Stimulated activated CD4-positive, alpha-beta T cell treated with anti-CD3 and anti-CD28 coated beads, Interleukin-4, amount 100 ng/mL, for 24 hours (primary cell): ENCODE measurements at regions not wholly inside any gene's neighbourhood (a gene's known extent, or its start where the extent isn't known, plus 50 kb on each side); places are given as distances from the start of the nearest gene placed in this dataset.
"Not testable (repeated sequence)": the region's sequence is repeated elsewhere in the genome, so short reads cannot be mapped to it uniquely, and the experiment has no call there.

Experiments used
- DNase-seq: peaks from one replicate; pipeline ENCODE4 v3.0.0-alpha.2; 2020

DNA sequence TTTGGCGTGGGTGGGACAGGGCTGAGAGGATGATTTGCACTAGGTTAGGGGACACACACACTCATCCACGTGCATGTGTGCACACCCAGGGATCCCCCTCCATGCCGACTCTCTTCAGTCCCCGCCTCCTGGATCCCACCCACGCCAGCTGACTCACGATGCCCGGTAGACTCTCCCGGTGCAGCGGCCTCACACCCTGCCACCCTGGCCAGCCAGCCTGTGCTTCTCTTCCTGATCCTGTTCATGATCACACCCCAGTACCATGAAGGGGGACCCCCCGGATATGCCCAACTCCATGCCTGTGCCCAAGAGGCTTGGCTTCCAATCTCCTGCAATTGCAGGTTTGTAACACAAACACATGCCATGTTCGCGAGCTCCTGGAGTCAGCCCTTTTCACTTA, 157.8 kb upstream of the HDAC4 start:
- DNase-seq = no peak

GRCh38 chr2:239557516-239557915, 156.7 kb upstream of the HDAC4 start:
- DNase-seq = no peak

DNA sequence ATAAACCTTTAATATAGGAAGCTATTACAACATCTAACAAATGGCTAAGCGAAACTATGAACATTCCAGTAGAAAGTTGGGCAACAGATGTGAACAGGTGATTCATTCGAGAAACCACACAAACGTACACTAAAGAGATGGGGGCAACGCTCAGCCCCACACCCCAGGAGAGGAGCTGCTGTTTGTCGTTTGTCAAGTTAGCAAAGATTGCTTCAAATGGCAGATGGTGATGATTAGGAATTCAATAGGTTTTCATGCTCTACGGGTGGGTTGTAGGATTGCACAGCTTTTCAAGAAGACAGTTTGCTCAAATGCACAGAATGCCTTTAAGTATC, 154.7 kb upstream of the HDAC4 start:
- DNase-seq = no peak

- DNase-seq = no peak
These were observed 154.1 kb upstream of the HDAC4 start for GRCh38 chr2:239554766-239555570.

DNA sequence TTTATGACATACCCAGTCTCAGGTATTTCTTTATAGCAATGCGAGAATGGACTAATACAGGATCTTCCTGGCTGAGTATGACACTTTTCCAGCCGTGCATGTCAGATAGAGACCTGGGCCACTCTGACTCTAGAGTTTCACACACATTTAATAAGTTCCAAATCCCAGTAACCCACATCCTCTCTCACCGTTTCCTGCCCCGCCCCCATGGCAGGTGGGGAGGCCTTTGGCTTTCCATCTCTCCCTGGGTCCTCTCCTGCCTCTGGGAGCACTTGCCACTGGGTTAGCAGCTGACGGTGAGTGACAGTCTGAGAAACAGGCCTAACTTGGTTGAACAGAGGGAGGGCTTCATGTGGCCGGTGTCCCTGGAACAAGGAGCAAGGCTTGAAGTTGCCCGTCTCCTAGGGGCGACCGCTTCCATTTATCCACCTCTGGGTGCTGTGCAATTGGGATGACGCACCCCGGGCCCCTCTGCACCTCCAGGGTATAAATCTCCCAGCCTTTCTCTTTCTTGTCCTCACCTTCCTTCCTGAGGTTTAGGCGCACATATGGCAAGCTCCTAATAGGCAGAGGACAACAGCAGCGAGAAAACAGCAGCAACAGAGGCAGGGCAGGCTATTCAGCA, 152.7 kb upstream of the HDAC4 start:
- no peak for DNase-seq

DNA sequence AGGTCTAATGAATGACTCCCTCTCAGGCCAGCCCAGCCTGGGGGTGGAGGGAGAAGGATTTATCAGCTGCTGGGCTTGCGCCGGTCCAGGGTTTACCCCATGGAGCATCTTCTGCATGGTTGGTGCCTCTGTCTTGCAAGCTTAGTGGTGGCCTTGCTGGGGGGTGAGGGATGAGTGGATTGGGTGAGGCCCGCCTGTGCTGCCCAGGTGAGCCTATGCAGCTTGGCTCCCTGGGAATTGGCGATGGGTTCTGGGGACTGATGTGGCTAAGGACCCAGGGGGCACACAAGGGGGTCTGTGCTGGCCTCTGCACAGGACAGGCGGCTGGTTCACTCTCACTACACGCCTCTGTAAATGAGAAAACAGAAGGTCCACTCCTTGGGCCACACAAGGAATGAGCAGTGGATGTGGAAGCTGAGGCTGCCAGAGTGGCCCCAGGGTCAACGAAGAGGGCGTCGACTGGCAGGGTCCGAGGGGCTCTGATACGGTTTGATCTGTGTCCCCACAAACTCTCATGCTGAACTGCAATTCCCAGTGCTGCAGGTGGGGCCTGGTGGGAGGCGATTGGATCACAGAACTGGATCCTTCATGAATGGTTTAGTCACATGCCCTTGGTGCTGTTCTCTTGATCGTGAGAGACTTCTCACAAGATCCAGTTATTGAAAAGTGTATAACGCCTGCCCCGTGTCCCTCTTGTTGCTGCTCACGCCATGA, 151.6 kb upstream of the HDAC4 start:
- no peak for DNase-seq

GRCh38 chr2:239551206-239551605, 150.4 kb upstream of the HDAC4 start:
- DNase-seq = no peak

DNA sequence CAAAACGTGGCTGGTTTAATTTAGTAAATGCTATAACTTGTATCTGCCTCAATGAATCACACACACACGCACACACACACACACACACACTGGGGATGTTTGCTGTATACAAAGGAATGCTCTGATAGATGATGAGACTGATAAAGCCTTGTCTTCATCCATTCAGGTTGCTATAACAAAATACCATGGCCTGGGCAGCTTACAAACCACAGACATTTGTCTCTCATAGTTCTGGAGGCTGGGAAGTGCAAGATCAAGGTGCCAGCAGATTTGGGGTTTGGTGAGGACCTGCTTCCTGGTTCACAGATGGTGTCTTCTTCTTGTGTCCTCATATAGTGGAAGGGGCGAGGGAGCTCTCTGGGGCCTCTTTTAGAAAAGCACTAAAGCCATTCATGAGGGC, 149.5 kb upstream of the HDAC4 start:
- no peak for DNase-seq

DNA sequence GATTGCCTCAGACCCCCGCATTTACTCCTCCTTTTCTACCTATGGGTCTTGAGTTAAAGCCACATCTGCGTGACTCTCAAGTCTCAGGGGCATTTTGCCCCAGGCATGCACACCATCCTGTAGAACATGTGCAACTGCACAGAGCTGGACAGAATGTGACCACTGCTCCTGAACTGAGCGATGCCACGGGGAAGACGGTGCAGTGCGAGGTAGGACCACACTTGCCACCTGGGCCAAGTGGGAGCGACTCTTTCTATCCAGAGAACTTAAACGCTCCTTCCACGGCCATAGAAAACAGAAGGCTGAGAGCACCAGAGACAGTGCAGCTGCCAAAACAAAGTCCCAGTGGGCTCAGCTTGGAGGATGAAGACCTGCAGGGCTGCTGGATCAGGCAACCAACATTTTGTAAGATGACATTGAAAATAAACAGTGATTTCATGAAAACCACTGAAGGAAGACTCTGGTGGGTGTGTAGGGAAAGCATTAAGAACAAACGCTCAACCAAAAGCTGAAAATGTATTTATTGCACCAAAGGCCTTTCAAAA, 149.0 kb upstream of the HDAC4 start:
- DNase-seq = no peak

DNA sequence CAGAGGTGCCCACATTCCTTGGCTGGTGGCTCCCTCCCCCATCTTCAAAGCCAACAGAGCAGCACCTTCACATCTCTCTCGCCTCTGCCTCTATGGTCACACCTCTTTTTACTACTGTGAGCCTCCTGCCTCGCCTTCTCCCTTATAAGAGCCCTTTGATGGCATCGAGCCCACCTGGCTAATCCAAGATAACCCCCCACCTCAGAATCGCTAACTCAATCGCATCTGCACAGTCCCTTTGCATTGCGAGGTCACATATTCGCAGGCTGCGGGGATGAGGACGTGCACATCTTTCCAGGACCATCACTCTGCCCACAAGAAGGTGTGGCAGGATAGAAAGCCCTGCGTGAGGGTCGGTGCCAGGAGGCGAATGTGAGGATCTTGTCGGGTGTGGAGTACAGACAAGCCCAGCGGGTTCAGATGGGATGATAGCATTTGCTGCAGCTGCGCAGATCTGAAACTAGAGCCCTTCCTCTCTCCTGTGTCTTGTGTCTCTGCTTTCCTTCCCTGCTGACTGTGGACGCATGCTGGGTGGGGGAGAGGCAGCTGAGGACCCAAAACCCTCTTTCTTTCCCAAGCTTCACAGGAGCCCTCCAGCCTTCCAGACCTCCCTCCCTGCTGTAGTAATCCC, 148.3 kb upstream of the HDAC4 start:
- no peak for DNase-seq

GRCh38 chr2:239548451-239548871, 147.6 kb upstream of the HDAC4 start:
- peak; percentile 76 for DNase-seq

DNA sequence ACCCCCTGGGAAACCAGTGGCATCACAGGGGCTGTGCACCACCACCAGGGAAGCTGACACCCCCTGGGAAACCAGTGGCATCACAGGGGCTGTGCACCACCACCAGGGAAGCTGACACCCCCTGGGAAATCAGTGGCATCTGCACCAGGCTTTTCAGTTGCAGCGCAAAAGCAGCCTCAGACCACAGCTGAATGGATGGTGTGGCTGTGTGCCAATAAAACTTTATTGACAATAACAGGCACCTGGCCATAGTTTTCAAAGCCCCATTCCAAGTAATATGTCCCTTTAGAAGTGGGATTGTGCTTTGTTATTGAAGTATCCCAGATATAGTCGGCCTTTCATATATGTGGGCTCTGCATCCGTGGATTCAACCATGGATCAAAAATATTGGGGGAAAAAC, 146.3 kb upstream of the HDAC4 start:
- DNase-seq = not testable (repeated sequence)

DNA sequence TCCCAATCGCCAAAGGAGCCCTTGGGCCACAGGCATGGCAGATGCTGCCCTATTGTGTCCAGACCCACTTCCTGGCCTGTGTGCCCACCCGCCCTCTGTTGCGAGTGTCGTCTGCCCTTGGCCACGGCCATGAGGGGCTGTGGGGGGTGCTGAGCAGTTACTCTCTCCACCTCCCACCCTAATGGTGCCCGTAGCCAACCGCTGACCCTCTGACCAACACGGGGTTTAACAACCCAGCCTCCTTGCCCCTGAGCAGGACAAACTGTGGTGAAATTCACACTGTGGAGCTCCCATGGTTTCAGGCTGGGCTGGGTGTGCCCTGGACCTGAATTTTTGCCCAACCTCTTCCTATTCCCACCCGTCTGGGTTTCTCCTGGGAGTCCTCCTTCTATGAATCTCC, 145.7 kb upstream of the HDAC4 start:
- no peak for DNase-seq

DNA sequence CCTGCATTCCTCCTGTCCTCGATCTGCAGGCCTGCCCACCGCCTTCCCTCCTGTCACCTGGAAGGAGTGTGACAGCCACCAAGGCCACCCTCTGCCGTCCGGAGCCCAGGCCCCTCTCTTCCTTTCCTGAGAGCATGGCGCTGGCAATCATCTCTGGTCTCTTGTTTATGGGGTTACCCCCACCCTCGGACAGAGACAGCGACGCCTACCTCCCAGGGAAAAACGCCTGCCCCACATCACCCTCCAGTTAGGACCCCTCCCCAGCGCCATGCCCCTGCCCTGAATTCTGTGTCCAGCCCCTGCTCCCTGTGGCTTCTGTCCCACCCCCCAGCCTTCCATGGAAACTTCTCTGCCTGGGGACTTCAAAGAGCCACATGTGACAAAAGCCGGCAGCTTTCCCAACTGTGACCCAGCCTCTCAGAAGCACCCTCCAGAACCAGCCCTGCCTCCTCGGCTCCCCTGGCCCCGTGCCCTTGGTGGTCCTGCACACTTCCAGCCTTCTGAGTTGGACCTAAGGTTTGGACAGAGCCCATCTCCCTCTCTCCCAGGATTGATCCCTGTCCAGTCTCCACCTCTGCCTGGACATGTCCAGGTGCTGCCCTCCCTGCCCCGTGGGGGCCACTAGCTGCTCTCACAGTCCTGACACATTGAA, 145.0 kb upstream of the HDAC4 start:
- no peak for DNase-seq

GRCh38 chr2:239544918-239545465, 144.2 kb upstream of the HDAC4 start:
- DNase-seq = peak; percentile 57

GRCh38 chr2:239544143-239544917, 143.5 kb upstream of the HDAC4 start:
- no peak for DNase-seq

GRCh38 chr2:239543702-239544101, 142.9 kb upstream of the HDAC4 start:
- DNase-seq = no peak

DNA sequence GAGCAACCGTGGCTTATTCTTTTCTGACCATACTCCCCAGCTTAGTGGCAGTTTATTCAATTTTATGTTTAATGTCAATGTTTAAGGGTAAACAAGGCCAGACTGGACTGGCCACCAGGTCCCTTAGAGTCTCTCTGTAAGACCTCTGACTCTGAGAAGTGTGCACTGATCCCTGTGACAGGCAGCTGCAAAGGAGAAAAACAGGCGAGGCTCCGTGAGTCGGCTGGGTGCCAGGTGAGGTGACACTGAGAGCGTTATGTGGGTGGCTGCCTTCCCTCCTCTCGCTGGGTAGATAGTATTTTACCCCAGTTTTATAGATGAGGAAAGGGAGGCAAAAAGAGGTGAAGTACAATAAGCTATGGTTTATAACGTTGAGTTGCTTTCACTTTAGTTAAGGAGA, 139.4 kb upstream of the HDAC4 start:
- DNase-seq = no peak

DNA sequence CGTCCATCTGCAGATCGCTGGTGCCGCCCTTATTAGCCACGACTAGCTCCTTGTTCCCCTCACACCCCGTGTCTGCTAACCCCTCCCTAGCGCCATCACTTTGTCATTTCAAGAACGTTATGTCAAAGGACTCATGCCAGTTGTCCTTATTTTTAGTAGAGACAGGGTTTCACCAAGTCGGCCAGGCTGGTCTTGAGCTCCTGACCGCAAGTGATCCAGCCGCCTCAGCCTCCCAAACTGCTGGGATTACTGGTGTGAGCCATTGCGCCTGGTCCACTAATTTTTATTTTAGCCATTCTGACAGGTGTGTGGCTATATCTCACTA, 138.9 kb upstream of the HDAC4 start:
- no peak for DNase-seq

GRCh38 chr2:239539083-239539775, 138.4 kb upstream of the HDAC4 start:
- DNase-seq = no peak

- no peak for DNase-seq
These were observed 137.7 kb upstream of the HDAC4 start for GRCh38 chr2:239538357-239539052.
